GM08714 (cell line): ENCODE measurements at regions not wholly inside any gene's neighbourhood (a gene's known extent, or its start where the extent isn't known, plus 50 kb on each side); places are given as distances from the start of the nearest gene placed in this dataset.

Experiments used
- H3K4me3 ChIP-seq: fragments of 200-500 bp; sonication (Bioruptor generic); 2 replicates; pipeline ENCODE4 v1.5.1; 2014; ENCODE audit warnings: mild to moderate bottlenecking, low read length, inconsistent platforms
- ZNF274 ChIP-seq: IDR thresholded peaks from 2 replicates; pipeline ENCODE4 v1.6.1; 2012; ENCODE audit warnings: mild to moderate bottlenecking, low read depth, low read length

DNA sequence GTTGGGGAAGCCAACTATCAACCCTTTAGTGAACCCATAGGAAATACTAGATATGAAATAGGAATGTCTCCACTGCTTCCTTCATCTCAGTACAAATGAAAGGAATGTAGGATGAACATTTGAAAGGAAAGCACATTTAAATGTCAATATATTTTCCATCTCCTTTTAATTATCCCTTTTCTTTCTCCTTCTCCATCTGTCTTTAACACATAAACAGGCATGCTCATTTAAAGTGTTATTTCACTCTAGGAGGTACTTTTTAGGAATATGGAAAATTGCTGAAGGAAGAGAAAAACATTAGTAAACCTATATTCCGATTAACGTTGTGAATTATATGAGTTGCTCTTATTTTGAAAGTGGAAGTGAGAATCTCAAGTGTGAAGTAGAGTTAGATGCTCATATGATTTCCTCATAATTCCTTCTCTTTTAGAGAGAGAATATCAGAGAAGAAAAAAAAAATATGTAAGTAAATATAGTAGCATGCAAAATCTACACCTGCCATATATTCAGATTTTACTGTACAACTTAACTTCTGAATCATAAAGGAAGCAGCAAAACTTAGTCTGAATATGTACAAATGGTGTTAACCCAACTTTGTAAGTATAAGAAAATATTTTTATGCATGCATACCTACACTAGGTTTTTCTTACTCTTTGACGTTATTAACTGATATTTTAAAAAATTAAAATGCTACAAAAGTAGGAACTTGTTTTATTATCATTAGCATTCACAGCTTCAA, 406.9 kb upstream of the B3GALT2 start:
- no peak for TF ChIP-seq ZNF274
- H3K4me3 ChIP-seq: no peak overlapping the region

DNA sequence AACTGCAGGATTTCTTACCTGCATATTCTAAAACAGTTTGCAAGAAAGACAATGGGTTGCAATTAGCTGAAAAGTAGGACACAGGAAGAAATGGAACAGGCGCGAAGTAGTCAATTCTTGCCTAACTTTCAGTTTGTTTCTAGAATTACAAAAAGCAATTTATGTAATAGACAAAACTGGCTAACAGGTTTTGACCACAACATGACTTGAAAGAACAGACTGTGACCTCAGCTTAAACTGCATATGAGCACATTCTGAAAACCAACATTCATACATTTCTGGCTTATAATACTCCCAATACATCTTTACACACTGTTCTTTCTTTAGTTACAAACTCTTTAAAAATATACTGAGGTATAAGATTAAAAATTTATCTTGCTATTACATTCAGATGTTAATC, 405.9 kb upstream of the B3GALT2 start:
- no peak overlapping the region for H3K4me3 ChIP-seq

DNA sequence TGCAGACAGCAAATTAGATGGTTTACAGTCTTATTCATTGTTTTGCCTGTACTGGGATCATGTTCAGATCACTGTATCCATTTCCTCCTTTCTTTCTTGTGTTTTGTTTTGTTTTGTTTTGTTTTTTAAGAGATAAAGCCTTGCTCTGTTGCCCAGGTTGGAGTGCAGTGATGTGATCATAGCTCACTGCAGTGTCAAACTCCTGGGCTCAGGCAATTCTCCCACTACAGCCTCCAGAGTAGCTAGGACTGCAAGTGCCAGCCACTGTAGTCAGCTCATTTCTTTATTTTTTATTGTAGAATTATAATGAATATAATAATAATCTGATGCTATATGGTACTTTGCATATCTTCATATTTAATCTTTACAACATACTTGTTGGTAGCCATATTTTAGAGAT, 403.7 kb upstream of the B3GALT2 start:
- TF ChIP-seq ZNF274: no peak

More for the DNA sequence above, 405.9 kb upstream of the B3GALT2 start:
- no peak for TF ChIP-seq ZNF274

DNA sequence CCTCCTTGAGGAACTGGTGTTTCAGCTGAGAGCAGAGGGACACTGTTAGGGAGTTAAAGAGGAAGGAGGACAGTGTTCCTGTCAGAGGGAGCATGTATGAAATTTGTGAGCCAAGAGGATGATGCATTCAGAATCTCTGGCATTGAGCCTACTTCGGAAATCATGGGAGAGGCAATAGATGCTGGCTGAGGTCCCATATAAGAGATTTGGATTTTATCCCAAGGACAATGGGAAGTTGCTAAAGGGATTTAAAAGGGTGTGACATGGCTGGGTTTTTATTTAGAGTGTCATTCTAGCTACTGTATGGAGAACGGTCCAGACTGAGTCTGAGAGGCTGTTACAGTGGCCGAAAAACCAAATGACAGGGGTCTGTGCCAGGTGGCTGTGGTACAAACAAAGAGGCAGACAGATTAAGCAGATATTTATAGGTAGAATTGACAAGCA, 403.2 kb upstream of the B3GALT2 start:
- H3K4me3 ChIP-seq: no peak overlapping the region
- no peak for TF ChIP-seq ZNF274

More for the DNA sequence above, 403.7 kb upstream of the B3GALT2 start:
- no peak overlapping the region for H3K4me3 ChIP-seq

DNA sequence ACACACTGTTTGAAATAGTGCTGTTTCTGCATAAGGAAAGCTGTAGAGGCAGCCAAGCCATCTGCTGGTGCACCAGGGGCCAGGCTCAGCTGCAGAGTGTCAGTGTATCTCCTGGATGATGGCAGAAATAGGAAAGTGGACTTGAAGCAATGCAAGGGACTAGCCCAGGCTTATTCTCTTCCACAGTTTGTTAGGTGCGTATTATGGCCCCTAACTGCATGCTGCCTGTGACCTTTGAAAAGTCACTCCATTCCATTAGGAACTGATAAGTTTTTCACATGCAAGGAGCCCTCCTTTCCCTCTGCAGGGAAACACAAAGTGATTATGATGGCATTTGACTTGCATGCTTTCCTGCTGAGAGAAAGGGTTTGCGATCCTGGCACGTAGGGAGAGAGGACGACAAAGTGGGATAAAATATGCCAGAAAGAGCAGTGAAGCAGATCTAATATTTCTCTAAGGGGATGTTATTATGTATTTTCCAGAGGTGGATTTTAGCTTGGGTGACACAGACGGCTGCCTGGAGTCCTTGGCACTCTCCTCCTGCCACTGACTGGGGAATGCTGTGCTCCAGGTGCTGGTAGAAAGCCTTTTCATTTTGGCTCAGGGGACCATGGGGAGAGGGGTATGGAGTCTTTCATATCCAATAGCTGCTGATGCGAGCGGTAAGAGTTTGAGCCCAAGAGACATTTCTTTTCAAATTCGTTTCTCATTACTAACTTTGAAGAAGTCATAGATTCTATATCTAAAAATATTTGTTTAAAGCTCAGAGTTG, 402.1 kb upstream of the B3GALT2 start:
- TF ChIP-seq ZNF274: no peak
- no peak overlapping the region for H3K4me3 ChIP-seq

DNA sequence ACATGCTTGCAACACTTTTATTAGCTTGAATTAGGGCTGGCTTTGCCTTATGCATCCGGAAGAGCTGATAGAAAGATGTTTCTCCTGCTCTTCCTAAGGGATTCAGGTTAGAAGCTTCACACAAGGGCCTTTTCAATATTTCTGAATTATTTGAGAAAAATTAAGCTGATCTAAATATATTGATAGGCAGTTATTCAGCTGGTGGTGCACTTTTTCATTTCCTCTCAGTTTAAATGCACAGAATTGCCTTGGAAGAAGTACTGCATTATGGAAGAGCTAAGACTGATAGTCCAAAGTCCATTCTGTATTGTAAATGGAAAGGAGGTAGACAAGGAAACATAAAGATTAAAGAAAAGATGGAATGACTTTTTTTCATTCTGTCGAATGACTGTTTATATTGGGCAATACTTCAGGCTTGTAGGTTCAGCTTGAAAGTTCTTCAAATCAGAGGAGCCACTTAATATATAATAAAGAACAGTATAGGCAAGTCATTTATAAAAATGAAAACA, 398.4 kb upstream of the B3GALT2 start:
- H3K4me3 ChIP-seq: no peak overlapping the region
- no peak for TF ChIP-seq ZNF274

DNA sequence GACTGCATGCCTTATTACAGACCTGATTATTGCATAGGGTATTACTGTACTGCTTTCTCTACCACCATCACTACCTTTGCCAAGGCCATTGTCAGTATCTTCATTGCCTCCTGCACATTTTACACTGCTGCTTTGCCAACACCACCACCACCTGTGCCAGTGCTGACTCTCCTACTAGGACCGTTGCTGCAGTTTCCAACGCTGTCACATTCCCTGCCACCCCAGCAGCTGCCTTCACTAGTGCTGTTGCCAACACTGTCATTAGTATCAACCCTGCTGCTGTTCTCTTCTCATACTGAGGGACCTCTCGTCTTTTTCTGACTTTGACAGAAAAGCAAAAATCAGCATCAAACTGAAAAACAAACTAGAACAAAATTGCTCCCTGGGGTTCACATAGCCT, 394.9 kb upstream of the B3GALT2 start:
- no peak overlapping the region for H3K4me3 ChIP-seq
- TF ChIP-seq ZNF274: no peak

DNA sequence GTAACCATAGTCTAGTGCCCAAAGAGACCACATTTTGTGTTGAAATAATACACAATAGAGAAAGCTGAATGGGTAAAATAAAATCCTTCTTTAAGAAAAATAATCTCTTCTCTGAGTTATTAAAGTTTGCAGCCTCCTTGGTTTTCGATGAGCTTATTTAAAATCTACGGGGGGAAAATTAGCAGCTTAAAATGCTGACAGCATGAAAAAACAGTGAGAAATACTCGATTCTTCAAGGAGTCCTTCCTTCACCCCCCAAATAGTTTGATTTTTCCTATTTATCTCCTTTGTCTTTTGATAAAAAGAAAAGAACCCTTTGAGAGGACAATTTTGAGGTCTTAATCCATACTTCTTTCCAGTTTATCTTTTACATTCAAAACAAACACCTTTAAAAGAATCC, 394.0 kb upstream of the B3GALT2 start:
- TF ChIP-seq ZNF274: no peak
- no peak overlapping the region for H3K4me3 ChIP-seq

DNA sequence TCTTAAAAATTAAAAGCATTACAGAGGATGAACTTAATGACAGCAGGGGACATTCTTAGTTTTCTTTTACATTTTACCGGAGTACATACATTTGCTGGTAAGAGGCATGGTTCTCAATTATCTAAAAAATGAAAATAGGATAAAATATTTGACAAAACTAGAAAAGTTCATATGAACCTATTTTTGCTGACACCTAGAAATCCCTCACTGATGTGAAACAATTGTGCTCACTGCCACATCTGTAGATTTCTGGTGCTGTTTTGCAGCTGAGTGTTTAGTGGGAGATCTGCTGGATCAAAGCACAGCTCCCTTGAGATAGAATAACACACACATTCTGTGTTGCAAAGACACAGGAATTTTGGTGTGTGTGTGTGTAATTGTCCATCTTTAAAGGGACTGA, 392.9 kb upstream of the B3GALT2 start:
- no peak overlapping the region for H3K4me3 ChIP-seq
- no peak for TF ChIP-seq ZNF274

DNA sequence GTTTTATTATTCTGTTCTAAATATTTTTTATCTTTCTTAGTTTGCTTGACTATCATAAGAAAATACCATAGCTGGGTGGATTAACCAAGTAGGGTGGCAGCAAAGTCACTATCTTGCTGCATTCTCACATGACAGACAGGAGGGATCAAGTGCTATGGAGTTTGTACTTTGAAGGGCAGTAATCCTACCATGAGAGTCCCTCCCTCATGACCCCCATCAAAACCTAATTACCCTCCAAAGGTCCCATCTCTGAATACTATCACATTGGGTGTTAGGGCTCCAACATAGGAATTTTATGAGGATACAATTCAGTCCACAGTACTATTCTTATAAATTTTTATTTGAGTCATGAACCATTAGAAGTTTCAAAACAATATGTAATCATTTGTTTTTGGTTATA, 388.5 kb upstream of the B3GALT2 start:
- TF ChIP-seq ZNF274: no peak
- no peak overlapping the region for H3K4me3 ChIP-seq

DNA sequence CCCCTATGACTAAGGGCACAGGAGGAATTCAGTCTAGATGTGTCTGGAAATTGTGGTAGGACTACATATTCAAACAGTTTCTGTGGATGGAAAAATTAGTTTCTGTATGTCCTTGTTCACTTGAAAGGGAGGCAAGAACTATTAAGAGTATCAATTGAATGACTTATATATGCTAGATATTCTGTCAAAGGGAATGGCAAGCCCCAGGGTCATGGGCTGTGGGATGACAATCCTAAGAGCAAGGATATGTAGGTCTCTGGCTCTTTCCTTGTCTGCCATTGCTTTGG, 383.5 kb upstream of the B3GALT2 start:
- no peak overlapping the region for H3K4me3 ChIP-seq
- TF ChIP-seq ZNF274: no peak

DNA sequence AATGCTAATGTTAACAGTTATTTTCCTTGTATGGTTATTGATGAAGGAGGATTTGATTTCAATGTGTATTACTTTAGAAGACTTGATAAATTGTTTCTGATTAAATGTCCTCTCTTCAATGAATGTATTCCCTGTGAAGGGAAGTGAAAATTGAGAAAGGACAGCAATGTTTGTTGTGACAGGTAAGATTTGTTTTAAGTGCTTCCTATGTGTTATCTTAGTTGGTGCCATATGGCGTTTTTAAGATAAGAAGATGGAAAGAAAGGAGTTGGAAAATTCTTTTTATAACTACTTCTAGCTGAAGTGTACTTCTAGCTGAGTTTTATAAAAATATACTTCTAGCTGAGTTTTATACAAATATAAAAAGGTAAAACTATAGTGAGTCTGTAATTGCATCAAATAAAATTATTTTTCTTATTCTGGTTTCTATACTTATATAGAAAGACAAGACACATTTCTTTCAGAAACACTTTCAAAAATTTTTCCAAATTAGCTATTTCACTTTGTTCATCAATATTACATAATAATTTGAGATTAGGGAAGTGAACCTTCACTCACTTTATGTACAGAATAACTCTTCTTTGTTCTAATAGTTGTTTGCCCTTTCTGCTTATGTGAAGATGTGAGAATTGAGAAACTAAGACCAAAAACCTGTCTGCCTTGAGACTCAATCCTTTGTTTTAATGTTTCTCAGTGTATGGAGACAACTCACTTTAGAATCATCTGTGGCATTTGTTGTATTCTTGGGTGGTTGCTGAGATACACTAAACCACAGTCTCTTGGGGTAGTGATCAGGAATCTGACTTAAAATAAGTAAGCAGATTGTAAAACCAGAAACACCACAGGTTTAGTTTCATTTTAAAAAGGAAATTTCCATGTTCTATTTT, 382.9 kb upstream of the B3GALT2 start:
- no peak overlapping the region for H3K4me3 ChIP-seq
- no peak for TF ChIP-seq ZNF274

DNA sequence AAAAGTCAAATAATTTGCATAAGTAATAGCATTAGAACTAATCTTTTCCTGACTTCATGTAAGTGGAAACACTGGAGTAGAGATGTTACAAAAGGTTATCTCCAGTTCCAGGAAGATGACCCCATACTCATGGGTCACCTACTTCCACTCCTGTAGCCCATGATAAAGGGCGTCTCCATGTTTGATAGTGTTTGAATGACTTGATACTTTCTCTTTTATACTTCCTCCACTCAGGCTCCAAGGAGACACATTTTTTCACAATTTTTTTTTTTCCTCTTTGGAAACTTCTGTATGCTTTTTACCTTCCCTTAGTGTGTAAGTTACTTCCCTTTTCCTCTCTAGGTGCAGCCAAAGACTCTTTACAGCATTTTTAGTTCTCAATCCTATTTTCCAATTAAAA, 382.1 kb upstream of the B3GALT2 start:
- H3K4me3 ChIP-seq: no peak overlapping the region
- TF ChIP-seq ZNF274: no peak

DNA sequence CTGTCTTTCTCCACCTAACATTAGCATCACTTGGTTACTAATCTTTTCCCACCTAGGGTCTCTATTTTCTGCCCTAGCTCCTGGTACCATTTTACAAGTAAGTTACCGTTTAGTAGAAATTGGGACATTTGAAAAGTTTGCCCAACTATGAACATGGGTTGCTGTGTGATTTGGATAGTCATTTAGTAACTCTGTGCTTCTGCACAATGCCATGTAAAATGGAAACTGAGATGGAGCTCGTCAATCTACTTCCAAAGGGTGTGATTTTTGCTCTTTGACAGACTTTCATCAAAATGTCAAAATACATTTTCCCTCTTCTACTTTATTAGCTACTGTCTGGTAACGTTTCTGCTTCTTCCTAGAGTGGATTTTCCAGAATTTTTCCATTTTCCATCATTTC, 381.5 kb upstream of the B3GALT2 start:
- H3K4me3 ChIP-seq: no peak overlapping the region
- TF ChIP-seq ZNF274: no peak
